ENCODE measurements at regions not wholly inside any gene's neighbourhood (a gene's known extent, or its start where the extent isn't known, plus 50 kb on each side); places are given as distances from the start of the nearest gene placed in this dataset.

- FAIRE-seq, result no peak
Observed at GRCh38 chr5:67896930-67897313, 318.6 kb upstream of the PIK3R1 start.

More at GRCh38 chr5:67896930-67897313, 318.6 kb upstream of the PIK3R1 start:
- CTCF ChIA-PET, result no interaction called here
- Histone ChIP-seq H3K27me3 (ENCODE audit: control insufficient read depth in 2 of 2, insufficient read depth in 2 of 2, low read length in 2 of 2) (no peaks in the 10 kb centered on the region), H3K9me3 (replicated peaks; ENCODE audit: control insufficient read depth, insufficient read depth, low read length) (no peaks in the 10 kb centered on the region), H3K79me2 (ENCODE audit: control insufficient read depth, insufficient read depth, low read length) (no peaks in the 10 kb centered on the region), H3K27ac (ENCODE audit: insufficient read depth, low read depth, low read length) (no peak overlapping the region), H3K36me3 (ENCODE audit: control insufficient read depth in 2 of 2, extremely low read depth in 1 of 2, insufficient read depth in 2 of 2, low read length in 2 of 2) (no peaks in the 10 kb centered on the region), H3K4me2 (ENCODE audit: insufficient read depth, low read length) (no peak overlapping the region), H3K9ac (replicated peaks; ENCODE audit: extremely low read depth, insufficient read depth, low read length) (no peak overlapping the region), H3K4me3 (replicated peaks in 1 of 3; ENCODE audit: insufficient read depth in 1 of 3, low read depth in 1 of 3, low read length in 3 of 3) (no peak overlapping the region), H3K4me1 (ENCODE audit: control insufficient read depth, extremely low read depth, insufficient read depth, low read length) (no peaks in the 10 kb centered on the region), H4K20me1 (replicated peaks; ENCODE audit: control insufficient read depth, extremely low read depth, insufficient read depth, low read length) (no peaks in the 10 kb centered on the region), H3K9me1 (replicated peaks; ENCODE audit: control insufficient read depth, extremely low read depth, insufficient read depth, low read length) (no peaks in the 10 kb centered on the region), H2AFZ (ENCODE audit: low read depth, low read length) (no peak overlapping the region)
- no TSS peak for BruUV-seq (replicated peaks)
- no peak for DNase-seq (ENCODE audit: low read depth, low spot score)
- TF ChIP-seq, protein P1, sequence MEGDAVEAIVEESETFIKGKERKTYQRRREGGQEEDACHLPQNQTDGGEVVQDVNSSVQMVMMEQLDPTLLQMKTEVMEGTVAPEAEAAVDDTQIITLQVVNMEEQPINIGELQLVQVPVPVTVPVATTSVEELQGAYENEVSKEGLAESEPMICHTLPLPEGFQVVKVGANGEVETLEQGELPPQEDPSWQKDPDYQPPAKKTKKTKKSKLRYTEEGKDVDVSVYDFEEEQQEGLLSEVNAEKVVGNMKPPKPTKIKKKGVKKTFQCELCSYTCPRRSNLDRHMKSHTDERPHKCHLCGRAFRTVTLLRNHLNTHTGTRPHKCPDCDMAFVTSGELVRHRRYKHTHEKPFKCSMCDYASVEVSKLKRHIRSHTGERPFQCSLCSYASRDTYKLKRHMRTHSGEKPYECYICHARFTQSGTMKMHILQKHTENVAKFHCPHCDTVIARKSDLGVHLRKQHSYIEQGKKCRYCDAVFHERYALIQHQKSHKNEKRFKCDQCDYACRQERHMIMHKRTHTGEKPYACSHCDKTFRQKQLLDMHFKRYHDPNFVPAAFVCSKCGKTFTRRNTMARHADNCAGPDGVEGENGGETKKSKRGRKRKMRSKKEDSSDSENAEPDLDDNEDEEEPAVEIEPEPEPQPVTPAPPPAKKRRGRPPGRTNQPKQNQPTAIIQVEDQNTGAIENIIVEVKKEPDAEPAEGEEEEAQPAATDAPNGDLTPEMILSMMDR (IDR thresholded peaks at IDR 0.05; ENCODE audit: extremely low read depth in 1 of 2, insufficient read depth in 1 of 2, low read depth in 1 of 2, low read length in 2 of 2), result no peak
- TF ChIP-seq MYC (IDR thresholded peaks at IDR 0.05; ENCODE audit: low read depth, low read length) (no peak), FOS (IDR thresholded peaks at IDR 0.05; ENCODE audit: borderline replicate concordance, insufficient read depth, low read length) (no peak), EZH2 (IDR thresholded peaks at IDR 0.05; ENCODE audit: borderline replicate concordance, low read depth, low read length, severe bottlenecking) (no peak), POLR2A (IDR thresholded peaks at IDR 0.05; ENCODE audit: low read depth, low read length) (no peak), POLR2AphosphoS5 (IDR thresholded peaks at IDR 0.05; ENCODE audit: insufficient read depth, low read depth, low read length) (no peak), JUN (IDR thresholded peaks at IDR 0.05; ENCODE audit: borderline replicate concordance, insufficient read depth, insufficient read length, low read depth) (no peak), GATA2 (IDR thresholded peaks at IDR 0.05; ENCODE audit: insufficient read depth, insufficient read length, low read depth, low read length) (no peak)
- TF ChIP-seq, protein P2, sequence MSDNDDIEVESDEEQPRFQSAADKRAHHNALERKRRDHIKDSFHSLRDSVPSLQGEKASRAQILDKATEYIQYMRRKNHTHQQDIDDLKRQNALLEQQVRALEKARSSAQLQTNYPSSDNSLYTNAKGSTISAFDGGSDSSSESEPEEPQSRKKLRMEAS (IDR thresholded peaks at IDR 0.05; ENCODE audit: insufficient read depth, insufficient read length), result no peak
- dilution Hi-C loops (cut with MboI; ENCODE audit: extremely low pct_ligation_motif_present, low sequenced_read_pairs), result no loop called here
- POLR2A ChIA-PET, result no interaction called here
- intact Hi-C loops (cut with micrococcal nuclease), result no loop called here

All from endothelial cell of umbilical vein (primary cell).